Choroid plexus epithelial cell (primary cell): ENCODE measurements at regions not wholly inside any gene's neighbourhood (a gene's known extent, or its start where the extent isn't known, plus 50 kb on each side); places are given as distances from the start of the nearest gene placed in this dataset.

Experiments used
- DNase-seq: peaks from one replicate; pipeline ENCODE4 v3.0.0-alpha.2; 2010; ENCODE audit warnings: low read depth
- H3K4me3 ChIP-seq: 2 replicates; pipeline ENCODE4 v1.5.1; 2011; ENCODE audit warnings: low read depth, mild to moderate bottlenecking, control low read depth, low read length, moderate library complexity
- CTCF ChIP-seq: conservative IDR thresholded peaks from 2 replicates; pipeline ENCODE4 v1.5.1; 2011; ENCODE audit warnings: low read depth, mild to moderate bottlenecking, control low read depth, inconsistent platforms, low read length, moderate library complexity

- no peak overlapping the region for H3K4me3 ChIP-seq
- no peak for TF ChIP-seq CTCF
- no peak for DNase-seq
Measured at GRCh38 chr7:42763137-42763551, 148.7 kb downstream of the C7orf25 start.

- DNase-seq: no peak
- no peak for TF ChIP-seq CTCF
- no peak overlapping the region for H3K4me3 ChIP-seq
Measured at GRCh38 chr7:42761486-42761885, 150.4 kb downstream of the C7orf25 start.

- no peak for DNase-seq
- TF ChIP-seq CTCF: no peak
- no peak overlapping the region for H3K4me3 ChIP-seq
Measured at GRCh38 chr7:42758124-42758523, 153.7 kb downstream of the C7orf25 start.

- no peak for DNase-seq
- no peak overlapping the region for H3K4me3 ChIP-seq
- TF ChIP-seq CTCF: no peak
Measured at GRCh38 chr7:42756841-42757240, 155.0 kb downstream of the C7orf25 start.

GRCh38 chr7:42753811-42754363, 158.0 kb downstream of the C7orf25 start:
- TF ChIP-seq CTCF: no peak
- no peak for DNase-seq

GRCh38 chr7:42753367-42753766, 158.5 kb downstream of the C7orf25 start:
- no peak for TF ChIP-seq CTCF
- no peak for DNase-seq
- no peak overlapping the region for H3K4me3 ChIP-seq

More at GRCh38 chr7:42753811-42754363, 158.0 kb downstream of the C7orf25 start:
- no peak overlapping the region for H3K4me3 ChIP-seq

- no peak overlapping the region for H3K4me3 ChIP-seq
- TF ChIP-seq CTCF: no peak
- no peak for DNase-seq
Measured at GRCh38 chr7:42750172-42750571, 161.7 kb downstream of the C7orf25 start.
